Left lung (tissue), 4 donors: ENCODE measurements at regions not wholly inside any gene's neighbourhood (a gene's known extent, or its start where the extent isn't known, plus 50 kb on each side); places are given as distances from the start of the nearest gene placed in this dataset.

Experiments used
- ATAC-seq: fragments of 200-7000 bp; cut with Tn5 transposase; one replicate; pipeline ENCODE4 v1.9.1; 2020; ENCODE audit warnings: moderate library complexity
- DNase-seq, 4 donors: peaks; one replicate each; pipeline ENCODE4 v3.0.0-alpha.2; 2013 to 2020
- H3K27ac ChIP-seq, 2 donors: fragments of 200-600 bp; sonication (generic) in 1 of 2; one replicate each; pipeline versions ENCODE4 v1.5.0 to v1.8.0; 2020 to 2021
- H3K27me3 ChIP-seq, 2 donors: fragments of 200-600 bp; sonication (generic) in 1 of 2; one replicate each; pipeline versions ENCODE4 v1.5.0 to v1.8.0; 2020 to 2021
- H3K36me3 ChIP-seq, 2 donors: fragments of 200-600 bp; sonication (generic) in 1 of 2; one replicate each; pipeline versions ENCODE4 v1.5.0 to v1.8.0; 2020 to 2021
- H3K4me1 ChIP-seq, 2 donors: fragments of 200-600 bp; one replicate each; pipeline ENCODE4 v1.8.0; 2021
- H3K4me3 ChIP-seq, 2 donors: fragments of 200-600 bp; sonication (generic) in 1 of 2; one replicate each; pipeline versions ENCODE4 v1.5.0 to v1.8.0; 2020 to 2021; ENCODE audit warnings: mild to moderate bottlenecking in 1 of 2
- H3K9me3 ChIP-seq, 2 donors: fragments of 200-600 bp; sonication (generic) in 1 of 2; one replicate each; pipeline versions ENCODE4 v1.5.0 to v1.8.0; 2020 to 2021
- CTCF ChIP-seq, 2 donors: fragments of 200-600 bp; sonication (generic) in 1 of 2; IDR thresholded peaks; one replicate each; pipeline versions ENCODE4 v1.5.0 to v1.8.0; 2021; ENCODE audit warnings: antibody characterized with exemption in 2 of 2
- intact Hi-C, 2 donors: fragments of 100-400 bp; cut with DNase I; formaldehyde crosslinking; loops; one replicate each; pipeline versions ENCODE4 v1.11.2 to v1.14.2; 2022
- donor health status: DM: no; HTN: yes; CAD: no.
- donor health status: DM: no; HTN: no; CAD: no.

- intact Hi-C loops = no loop called here
- no peaks in the 10 kb centered on the region for H3K36me3 ChIP-seq
- H3K9me3 ChIP-seq = no peaks in the 10 kb centered on the region
- H3K27me3 ChIP-seq = no peaks in the 10 kb centered on the region
- H3K4me1 ChIP-seq = no peaks in the 10 kb centered on the region
- no peak for ATAC-seq
- TF ChIP-seq CTCF (IDR thresholded peaks at IDR 0.05) = no peak
- H3K4me3 ChIP-seq = no peak overlapping the region
- no peak overlapping the region for H3K27ac ChIP-seq
- DNase-seq = no peak
Measured at GRCh38 chr15:69825941-69826818, 271.5 kb downstream of the TLE3 start.

GRCh38 chr15:69826819-69827175 is 270.9 kb downstream of the TLE3 start:
- intact Hi-C loops = no loop called here
- DNase-seq = no peak
- no peak overlapping the region for H3K4me3 ChIP-seq
- H3K36me3 ChIP-seq = no peaks in the 10 kb centered on the region
- ATAC-seq = no peak
- H3K4me1 ChIP-seq = no peaks in the 10 kb centered on the region
- no peaks in the 10 kb centered on the region for H3K9me3 ChIP-seq
- H3K27me3 ChIP-seq = no peaks in the 10 kb centered on the region
- TF ChIP-seq CTCF (IDR thresholded peaks at IDR 0.05) = no peak
- no peak overlapping the region for H3K27ac ChIP-seq

DNA sequence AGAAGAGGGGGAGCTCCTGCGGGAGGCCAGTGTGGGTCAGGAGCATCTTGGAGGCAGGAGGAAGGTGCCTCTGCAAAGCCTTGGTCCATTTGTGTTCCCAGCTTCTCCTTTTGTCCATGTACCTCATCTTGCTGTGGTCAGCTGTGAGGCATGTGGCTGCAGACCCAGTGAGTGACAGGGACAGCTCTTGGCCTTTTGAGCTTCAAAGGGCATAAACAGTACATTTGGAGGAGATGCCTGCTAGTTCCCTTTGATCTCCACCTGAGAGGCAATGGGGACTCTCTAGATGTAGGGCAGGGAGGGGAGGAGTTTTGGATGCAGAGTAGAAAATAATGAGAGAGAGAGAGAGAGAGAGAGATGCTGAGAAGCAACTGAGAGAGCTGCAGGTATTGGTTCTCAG is 270.0 kb downstream of the TLE3 start:
- H3K36me3 ChIP-seq = no peaks in the 10 kb centered on the region
- DNase-seq (no peak), ATAC-seq (no peak)
- H3K4me3 ChIP-seq = no peak overlapping the region
- no peaks in the 10 kb centered on the region for H3K4me1 ChIP-seq
- H3K9me3 ChIP-seq = no peaks in the 10 kb centered on the region
- no peak for TF ChIP-seq CTCF (IDR thresholded peaks at IDR 0.05)
- H3K27ac ChIP-seq = no peak overlapping the region
- intact Hi-C loops = no loop called here
- H3K27me3 ChIP-seq = no peaks in the 10 kb centered on the region

DNA sequence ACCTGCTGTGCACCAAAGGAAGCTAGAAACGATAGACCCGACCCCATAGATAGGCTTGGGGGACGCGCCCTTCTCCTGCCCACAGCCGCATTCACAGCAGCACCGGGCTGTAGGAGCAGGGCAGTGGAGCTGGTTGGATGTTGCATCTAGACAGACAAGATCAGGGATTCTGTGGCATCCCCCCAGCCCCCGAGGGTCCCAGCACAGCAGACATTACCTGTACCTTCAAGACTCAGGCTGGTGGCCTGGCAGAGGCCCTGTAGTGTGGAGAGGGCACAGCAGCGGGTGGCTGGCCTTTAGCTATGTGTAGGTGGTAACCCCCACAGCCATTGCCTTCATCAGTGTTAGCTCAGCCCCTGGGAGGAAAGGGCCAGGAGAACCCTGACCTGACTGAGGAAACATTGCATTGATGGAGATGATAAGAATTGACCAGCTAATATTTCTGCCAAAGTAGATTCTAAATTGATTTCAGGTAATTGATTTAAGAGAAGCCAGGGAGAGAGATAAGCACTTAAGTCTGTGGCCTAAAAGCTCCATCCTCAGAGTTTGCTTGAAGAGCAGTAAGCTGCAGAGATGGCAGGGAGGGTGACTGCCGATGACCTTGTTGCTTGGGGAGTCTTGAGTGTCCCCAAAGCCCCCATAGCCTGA is 269.4 kb downstream of the TLE3 start:
- Histone ChIP-seq H3K4me1 (no peaks in the 10 kb centered on the region), H3K4me3 (no peak overlapping the region), H3K27me3 (no peaks in the 10 kb centered on the region), H3K9me3 (no peaks in the 10 kb centered on the region), H3K36me3 (no peaks in the 10 kb centered on the region), H3K27ac (no peak overlapping the region)
- TF ChIP-seq CTCF (IDR thresholded peaks at IDR 0.05) = no peak
- intact Hi-C loops = no loop called here
- no peak for DNase-seq
- no peak for ATAC-seq

DNA sequence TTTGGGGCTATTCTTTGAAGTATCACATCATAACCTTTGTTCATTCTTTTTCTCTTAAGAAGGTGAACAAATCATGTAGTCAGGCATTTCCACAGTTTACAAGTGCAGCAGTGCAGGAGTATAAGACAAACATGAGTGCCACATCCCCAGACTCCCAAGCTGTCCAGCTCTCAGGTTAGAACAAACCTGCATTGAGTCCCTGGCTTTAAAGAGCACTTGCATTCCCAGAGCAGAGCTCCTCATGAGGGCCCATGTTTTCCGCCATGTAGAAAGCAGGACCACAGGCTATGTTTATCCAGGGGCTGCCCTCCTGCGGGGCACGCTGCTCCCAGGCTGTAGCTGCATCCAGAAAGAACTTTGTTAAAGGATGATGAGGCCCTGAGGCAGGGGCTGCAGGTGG is 267.7 kb downstream of the TLE3 start:
- H3K9me3 ChIP-seq = no peaks in the 10 kb centered on the region
- ATAC-seq = peak; percentile 63
- intact Hi-C loops = no loop called here

More for the DNA sequence above, 267.7 kb downstream of the TLE3 start:
- no peaks in the 10 kb centered on the region for H3K27me3 ChIP-seq
- TF ChIP-seq CTCF (IDR thresholded peaks at IDR 0.05) = no peak
- H3K4me3 ChIP-seq = no peak overlapping the region
- no peak overlapping the region for H3K27ac ChIP-seq
- no peaks in the 10 kb centered on the region for H3K4me1 ChIP-seq
- no peaks in the 10 kb centered on the region for H3K36me3 ChIP-seq
- no peak for DNase-seq
